ENCODE measurements at regions not wholly inside any gene's neighbourhood (a gene's known extent, or its start where the extent isn't known, plus 50 kb on each side); places are given as distances from the start of the nearest gene placed in this dataset.

- TF ChIP-seq POLR2A (IDR thresholded peaks at IDR 0.05) (no peak), CTCF (IDR thresholded peaks at IDR 0.05) (no peak), POLR2AphosphoS5 (IDR thresholded peaks at IDR 0.05) (no peak), EP300 (IDR thresholded peaks at IDR 0.05) (no peak)
- 83 to 87% (median 85%) methylated on average over 6 of the region's 6 CpGs for WGBS, 5 donors
- no peaks in the 10 kb centered on the region for H3K9me3 ChIP-seq
- H3K27ac ChIP-seq, result no peak overlapping the region
- H3K4me1 ChIP-seq, result peaks cover 0 to 11% (median 0%) of the 10 kb centered on the region in 4 donors
- no peak for DNase-seq
- peaks cover 0 to 47% (median 4%) of the 10 kb centered on the region in 3 donors for H3K27me3 ChIP-seq
- no peak overlapping the region for H3K4me3 ChIP-seq
- no peaks in the 10 kb centered on the region for H3K36me3 ChIP-seq
- intact Hi-C loops (cut with DNase I; ENCODE audit: low total_unique reads), result loop anchor here (10.0 kb wide), 1 partner anchor 275 kb away; no protein-coding TSS in a partner anchor
Observed at GRCh38 chr11:45379162-45379863, 93.2 kb upstream of the SYT13 start.

- no peak overlapping the region for H3K4me3 ChIP-seq
- 66 to 83% (median 80%) methylated on average over 5 to 6 of the region's 6 CpGs for WGBS, 5 donors
- TF ChIP-seq POLR2A (IDR thresholded peaks at IDR 0.05) (no peak), EP300 (IDR thresholded peaks at IDR 0.05) (no peak), POLR2AphosphoS5 (IDR thresholded peaks at IDR 0.05) (no peak), CTCF (IDR thresholded peaks at IDR 0.05) (no peak)
- no peaks in the 10 kb centered on the region for H3K36me3 ChIP-seq
- intact Hi-C loops (cut with DNase I; ENCODE audit: low total_unique reads), result loop anchor here (10.0 kb wide), 1 partner anchor 276 kb away; no protein-coding TSS in a partner anchor
- no peak for DNase-seq
- peaks cover 0 to 11% (median 0%) of the 10 kb centered on the region in 4 donors for H3K4me1 ChIP-seq
- peaks cover 0 to 51% (median 4%) of the 10 kb centered on the region in 3 donors for H3K27me3 ChIP-seq
- no peak overlapping the region for H3K27ac ChIP-seq
- H3K9me3 ChIP-seq, result no peaks in the 10 kb centered on the region
Observed at GRCh38 chr11:45378516-45378915, 92.4 kb upstream of the SYT13 start.

GRCh38 chr11:45374653-45375059 lies 88.5 kb upstream of the SYT13 start:
- WGBS, 5 donors, result 49 to 60% (median 53%) methylated on average over 5 of the region's 5 CpGs
- DNase-seq, result peak in 1 of 2 donors; percentile 41
- intact Hi-C loops (cut with DNase I; ENCODE audit: low total_unique reads), result loop anchor here (10.0 kb wide), 1 partner anchor 280 kb away; no protein-coding TSS in a partner anchor
- peaks cover 0 to 10% (median 3%) of the 10 kb centered on the region in 4 donors for H3K4me1 ChIP-seq
- H3K9me3 ChIP-seq, result no peaks in the 10 kb centered on the region
- no peak overlapping the region for H3K27ac ChIP-seq
- H3K27me3 ChIP-seq, result peaks cover 0 to 67% (median 12%) of the 10 kb centered on the region in 3 donors
- TF ChIP-seq POLR2A (IDR thresholded peaks at IDR 0.05) (no peak), CTCF (IDR thresholded peaks at IDR 0.05) (no peak), EP300 (IDR thresholded peaks at IDR 0.05) (no peak), POLR2AphosphoS5 (IDR thresholded peaks at IDR 0.05) (no peak)
- H3K4me3 ChIP-seq, result no peak overlapping the region
- no peaks in the 10 kb centered on the region for H3K36me3 ChIP-seq

GRCh38 chr11:45374130-45374529 lies 88.0 kb upstream of the SYT13 start:
- no peaks in the 10 kb centered on the region for H3K9me3 ChIP-seq
- no peaks in the 10 kb centered on the region for H3K36me3 ChIP-seq
- H3K27me3 ChIP-seq, result peaks cover 0 to 67% (median 17%) of the 10 kb centered on the region in 3 donors
- TF ChIP-seq POLR2AphosphoS5 (IDR thresholded peaks at IDR 0.05), result no peak
- TF ChIP-seq CTCF (IDR thresholded peaks at IDR 0.05), result no peak
- no peak for TF ChIP-seq POLR2A (IDR thresholded peaks at IDR 0.05)
- no peak for TF ChIP-seq EP300 (IDR thresholded peaks at IDR 0.05)
- DNase-seq, result no peak
- 41 to 66% (median 48%) methylated on average over 2 of the region's 2 CpGs for WGBS, 5 donors
- no peak overlapping the region for H3K27ac ChIP-seq
- peaks cover 0 to 10% (median 3%) of the 10 kb centered on the region in 4 donors for H3K4me1 ChIP-seq
- intact Hi-C loops (cut with DNase I; ENCODE audit: low total_unique reads), result loop anchor here (10.0 kb wide), 1 partner anchor 281 kb away; no protein-coding TSS in a partner anchor
- H3K4me3 ChIP-seq, result no peak overlapping the region

All from stomach (tissue), 8 donors.